ENCODE measurements at regions not wholly inside any gene's neighbourhood (a gene's known extent, or its start where the extent isn't known, plus 50 kb on each side); places are given as distances from the start of the nearest gene placed in this dataset.

DNA sequence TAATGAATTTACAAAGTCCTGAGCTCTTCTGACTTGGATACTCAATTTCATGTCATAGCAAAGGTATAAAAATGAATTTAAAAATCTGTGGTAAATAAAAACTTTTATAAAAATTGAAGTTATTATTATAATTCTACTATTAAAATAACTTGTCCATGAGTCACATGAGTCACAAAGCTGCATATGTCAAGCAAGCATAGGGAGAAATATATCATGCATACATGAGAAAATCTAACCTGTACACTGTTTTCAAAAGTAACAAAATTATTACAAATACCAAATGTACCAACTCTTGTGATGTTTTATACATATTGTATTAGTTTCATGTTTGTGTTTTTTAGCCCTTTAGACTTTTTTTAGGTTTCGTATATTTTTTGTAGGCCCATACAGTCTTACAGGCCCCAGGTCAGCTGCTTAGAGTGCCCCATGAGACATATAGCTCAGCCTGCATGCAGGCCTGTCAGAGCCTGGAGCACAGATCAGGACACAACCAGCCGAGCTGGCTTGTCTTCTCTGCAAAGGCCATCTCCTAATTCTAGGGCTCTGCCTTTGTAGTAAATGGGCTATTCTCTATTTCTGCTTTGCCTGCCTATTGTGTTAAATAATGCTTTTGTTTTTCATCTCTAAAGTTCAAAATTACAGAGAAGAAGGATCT is 818.7 kb upstream of the TENM3 start:
- DNase-seq = no peak

DNA sequence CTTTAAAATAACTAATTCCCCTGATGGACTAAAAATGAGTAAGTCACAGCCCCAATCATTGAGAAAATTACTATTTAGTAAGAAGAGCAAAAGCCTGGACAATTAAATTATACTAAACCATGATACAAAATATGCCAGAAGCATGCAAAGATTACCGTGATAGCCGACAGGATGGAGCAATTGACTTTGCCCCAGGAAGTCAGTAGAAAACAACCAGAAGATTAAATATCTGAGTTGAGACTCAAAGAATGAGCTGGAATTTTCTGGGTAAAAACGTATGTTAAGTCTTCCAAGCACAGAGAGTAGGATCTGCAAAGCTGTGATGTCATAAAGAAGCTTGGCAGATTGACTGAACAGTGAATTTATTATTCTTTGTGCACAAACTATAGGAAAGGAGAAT is 816.1 kb upstream of the TENM3 start:
- DNase-seq = no peak

DNA sequence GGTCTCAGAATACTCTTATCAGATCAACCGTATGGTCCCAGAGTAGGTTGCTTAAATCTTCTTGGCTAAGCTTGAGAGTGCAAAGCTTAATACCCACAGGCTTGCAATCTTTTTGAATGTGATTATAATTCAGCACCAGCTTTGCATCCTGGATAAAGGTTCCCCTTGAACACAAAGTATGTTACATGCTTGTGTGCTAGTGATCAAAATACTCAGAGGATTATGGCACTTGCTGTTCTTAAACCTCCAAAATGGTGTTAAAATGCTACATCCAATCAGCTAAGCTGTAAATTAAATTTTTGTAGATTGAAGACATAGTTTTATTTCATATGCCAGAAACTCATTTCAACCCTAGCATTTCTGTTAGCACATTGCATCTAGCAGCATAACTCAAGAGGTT is 812.2 kb upstream of the TENM3 start:
- no peak for DNase-seq

DNA sequence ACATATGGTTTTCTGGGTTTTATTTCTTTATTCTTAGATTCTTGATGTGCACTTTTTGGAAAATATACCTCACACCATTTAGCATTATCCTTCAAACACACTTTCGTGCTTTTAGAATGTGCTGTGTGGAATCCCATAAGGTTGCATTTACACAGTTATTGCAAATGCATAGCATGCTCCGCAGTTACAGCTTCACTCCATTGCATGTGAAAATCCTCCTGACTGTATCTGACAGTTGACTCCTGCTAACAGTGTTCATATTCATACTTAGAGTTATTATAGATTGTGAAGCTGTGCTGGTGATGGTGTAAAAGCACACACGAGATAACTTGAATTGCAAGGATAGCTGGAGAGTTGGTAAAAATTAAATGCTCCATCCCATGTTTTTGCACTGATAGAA is 811.5 kb upstream of the TENM3 start:
- DNase-seq = no peak

DNA sequence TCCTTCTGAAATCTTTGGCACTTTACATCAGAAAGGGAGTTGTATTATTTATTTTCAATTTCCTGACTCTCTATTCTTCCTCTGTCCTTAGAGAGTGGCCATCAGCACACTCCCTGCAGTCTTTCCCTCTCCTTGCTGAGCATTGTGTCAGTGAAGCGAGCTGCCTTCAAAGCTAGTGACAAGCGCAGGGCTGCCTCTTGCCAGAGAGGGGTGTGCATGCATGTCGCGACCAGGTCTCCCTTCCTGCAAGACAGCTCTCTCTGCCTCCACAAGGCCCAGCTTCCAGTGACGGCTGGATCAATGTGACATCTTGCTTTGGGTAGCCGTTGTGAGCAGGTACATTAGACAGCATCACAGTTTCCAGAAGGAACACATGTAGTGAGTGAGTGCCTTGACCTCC is 810.9 kb upstream of the TENM3 start:
- DNase-seq = no peak

DNA sequence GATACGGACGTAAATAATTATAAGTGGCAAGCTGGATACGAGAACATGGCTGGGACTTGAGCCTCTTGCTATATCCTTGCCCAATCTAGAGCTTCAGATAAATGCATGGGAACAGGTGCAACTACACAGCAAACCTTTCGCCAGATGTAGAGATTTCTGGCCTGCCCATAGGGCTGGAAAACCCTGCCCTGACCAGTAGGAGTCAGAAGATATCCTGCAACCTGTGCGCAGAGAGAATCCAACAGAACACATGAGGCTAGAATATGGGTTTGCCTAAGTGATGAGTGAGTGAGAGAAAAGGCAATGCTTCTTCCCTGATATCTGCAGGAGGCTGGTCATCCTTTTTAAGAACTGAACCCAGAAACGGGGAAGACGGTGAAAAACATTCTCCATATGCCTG is 805.3 kb upstream of the TENM3 start:
- no peak for DNase-seq

DNA sequence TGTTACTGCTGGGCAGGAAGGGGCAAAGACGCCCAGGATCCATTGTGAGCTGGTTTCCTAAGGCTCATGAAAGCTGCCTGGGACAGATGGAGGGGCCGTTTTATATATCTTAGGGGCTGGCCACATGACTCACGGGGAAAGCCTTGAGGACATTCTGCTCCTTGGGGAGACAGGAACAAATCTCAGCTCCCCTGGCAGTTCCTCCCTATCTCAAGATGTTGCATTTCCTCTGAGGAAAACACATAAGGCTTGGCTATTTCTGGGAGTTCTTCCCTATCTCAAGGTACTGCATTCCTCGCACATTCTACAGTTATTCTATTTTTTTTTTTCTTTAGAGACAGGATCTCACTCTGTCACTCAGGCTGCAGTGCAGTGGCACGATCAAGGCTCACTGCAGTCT is 804.6 kb upstream of the TENM3 start:
- no peak for DNase-seq

DNA sequence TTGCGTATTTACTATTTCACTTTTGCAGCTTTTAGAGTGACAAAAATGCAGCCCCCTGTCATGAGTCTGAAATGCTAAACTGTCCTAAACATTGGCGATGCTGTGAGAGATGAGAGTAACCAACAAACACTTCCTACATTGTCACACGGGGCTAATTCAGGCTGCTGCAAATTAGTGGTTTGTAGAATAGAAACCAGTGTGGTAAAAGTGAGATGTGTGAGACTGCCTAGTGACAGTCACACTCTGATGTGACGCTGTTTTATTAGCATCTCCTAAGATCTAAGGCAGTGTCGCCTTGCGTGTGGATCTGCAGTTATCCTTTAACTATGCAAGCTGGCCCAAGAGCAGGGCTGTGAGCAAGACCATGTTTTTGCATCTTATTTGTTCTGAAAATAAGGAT is 800.2 kb upstream of the TENM3 start:
- DNase-seq = no peak

DNA sequence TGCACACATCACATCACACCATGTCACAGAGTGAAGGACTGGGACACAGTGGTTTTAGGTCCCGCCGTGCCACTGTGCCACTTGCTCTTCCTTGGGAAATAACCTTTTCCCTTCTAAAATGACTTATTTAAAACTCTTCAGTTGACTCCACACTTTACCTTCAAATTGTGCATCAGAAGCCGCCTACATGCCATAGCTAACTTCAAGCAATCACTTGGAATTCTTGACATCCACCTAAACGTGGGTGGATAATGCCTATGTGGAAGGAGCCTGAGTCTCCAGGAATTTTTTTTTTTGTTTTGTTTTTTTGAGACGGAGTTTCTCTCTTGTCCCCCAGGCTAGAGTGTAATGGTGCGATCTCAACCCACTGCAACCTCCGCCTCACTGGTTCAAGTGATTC is 777.4 kb upstream of the TENM3 start:
- no peak for DNase-seq

DNA sequence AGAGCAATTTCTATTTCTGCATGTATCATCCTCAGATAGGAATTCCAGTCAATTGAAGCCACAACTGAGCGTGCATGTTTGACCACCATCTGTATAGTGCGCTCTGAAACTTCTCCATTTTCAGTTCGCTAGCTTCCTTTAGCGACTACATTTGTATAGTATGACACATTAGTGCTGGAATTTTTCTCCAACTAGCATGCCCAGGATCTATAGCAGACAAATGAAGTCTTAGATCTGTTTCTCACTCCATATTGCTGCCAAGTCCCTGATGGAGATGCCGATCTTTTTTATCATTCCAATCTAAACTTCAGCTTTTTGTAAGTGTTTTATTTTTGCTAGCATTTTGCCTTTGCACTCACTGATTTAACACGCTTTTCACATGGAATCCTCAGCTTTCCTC is 774.8 kb upstream of the TENM3 start:
- DNase-seq = no peak

DNA sequence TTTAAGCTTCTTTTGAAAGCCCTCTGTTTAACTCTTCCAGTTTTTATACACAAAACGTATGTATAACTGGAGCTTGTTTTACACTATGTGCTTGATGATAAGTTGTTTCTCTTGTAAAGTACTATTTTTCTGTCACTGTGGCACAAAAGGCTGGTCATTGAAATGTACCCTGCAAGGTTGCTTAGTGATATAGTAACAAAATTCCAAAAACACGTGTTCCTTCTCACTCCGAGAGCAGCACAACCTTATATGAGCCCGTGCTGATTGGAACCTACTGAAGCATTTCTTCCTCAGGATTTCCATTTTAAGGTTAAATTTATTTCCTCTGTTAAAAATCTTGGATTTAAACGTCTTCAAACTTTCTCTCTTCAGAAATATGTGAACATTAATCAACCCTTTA is 772.9 kb upstream of the TENM3 start:
- DNase-seq = no peak

DNA sequence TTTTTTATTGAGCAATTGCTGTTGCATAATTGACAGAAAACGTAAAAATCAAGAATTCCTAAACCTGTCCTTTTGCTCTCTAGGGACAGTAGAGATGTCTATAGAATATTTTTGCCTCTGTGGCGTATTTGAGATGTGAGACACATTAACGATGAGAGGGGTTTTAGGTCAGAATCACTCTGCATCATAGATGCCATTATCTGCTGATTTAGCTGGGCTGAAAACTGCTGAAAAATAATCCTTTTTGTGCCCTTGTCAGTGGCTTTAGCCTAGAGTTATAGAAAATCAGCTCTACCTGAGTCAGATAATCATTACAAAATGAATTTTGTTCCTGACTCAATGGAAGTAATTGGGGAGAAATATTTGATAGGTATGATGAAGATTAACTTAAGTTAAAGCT is 767.8 kb upstream of the TENM3 start:
- DNase-seq = no peak

DNA sequence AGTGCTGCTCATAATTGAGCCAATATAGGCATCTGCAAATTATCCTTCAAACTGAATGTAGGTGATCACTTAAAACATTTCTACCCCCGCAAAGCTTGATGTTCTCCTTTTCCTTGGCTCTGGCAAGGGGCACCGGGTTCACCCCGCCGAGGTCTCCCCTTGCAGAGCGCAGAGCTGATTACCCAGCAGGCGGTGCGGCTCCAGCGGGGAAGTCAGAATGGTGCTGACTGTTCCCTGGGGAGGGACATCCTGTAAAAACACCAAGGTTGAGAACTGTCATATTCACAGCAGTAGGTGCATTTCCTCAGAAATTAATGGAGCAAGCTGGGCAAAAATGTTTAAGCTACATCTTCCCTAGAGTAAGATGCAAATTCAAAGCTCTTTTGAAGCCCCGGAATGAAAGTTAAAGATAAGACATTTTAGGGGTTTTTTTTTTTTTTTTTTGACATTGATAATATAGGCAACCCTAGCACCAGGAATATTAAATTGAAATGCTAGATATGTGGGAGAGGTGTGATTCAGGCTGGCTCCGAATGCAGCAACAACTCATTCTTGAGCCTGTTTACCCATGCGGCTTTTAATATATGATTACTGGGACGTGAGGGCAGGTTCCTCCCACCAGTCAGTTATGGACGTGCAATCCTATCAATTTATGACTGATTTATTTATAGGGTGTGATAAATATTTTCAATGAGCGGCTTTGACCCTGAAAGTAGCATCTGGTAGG is 767.3 kb upstream of the TENM3 start:
- DNase-seq = no peak

DNA sequence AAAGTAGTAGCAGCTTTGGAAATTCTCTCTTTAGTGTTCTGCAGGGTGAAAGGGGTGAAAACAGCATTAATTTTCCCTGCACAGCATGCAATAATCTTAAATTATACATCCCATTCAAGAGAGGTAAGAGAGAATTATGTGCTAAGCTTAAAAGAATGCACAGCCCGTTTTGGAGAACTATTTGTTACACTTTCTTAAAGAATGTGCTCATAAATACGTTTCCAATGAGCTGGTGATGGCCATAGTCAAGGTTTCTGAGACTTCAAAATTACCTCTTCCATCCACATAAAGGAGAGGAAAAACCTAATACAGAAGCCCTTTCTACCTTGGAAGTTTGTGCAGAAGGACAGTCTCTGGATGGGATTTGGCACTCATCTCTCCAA is 766.7 kb upstream of the TENM3 start:
- no peak for DNase-seq

DNA sequence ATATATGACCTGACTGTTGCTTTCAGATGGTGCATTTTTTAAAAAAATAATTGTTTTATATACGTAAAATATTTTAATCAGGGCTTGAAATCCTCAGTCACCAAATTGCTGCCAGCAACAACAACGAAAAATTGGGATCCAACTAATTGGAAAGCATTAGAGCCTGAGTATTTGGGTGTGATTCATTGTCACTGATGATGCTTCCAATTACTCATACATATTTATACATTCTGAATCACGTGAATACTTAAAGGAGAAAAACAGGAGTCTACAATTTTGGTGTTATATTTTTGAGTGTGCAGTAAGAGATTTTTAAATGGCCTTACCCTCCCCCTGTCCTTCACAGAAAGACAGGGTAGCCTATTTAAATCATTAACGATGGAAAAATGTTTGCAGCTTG is 765.6 kb upstream of the TENM3 start:
- no peak for DNase-seq

DNA sequence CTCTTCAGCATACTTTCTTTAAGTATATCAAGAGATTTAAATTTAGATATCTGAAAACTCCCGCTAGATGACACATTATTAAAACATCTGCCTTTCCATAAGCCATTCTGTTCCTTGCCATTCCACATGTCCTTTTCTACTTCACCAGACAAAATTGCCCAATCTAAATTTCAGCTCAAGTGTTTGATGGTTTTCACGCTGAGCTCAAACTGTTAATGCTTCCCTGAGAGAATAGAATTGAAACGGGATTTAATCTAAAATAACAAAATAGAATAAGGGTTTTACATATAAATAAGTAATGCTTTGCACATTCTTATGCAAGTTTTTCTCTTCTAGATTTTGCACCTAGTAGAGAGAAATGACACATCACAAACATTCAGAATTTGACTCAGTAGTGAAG is 764.5 kb upstream of the TENM3 start:
- DNase-seq = no peak

DNA sequence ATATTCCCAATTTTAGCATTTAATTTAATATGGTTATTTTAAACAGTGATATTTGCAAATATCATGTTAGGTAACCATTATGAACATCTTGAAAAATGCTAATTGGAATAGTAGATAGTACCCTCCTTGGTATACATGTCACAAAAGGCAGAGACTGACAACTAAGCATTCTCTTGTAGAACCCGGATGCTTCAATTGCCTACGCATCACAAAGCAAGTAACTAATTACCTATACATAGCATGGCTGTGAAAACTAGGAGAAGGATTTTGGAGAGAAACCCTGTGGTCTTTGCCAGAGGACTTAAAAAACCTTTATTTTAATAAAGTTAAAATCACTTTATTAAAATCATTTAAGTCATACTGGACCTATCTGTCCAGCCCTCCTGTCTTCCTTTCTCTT is 764.1 kb upstream of the TENM3 start:
- DNase-seq = no peak

DNA sequence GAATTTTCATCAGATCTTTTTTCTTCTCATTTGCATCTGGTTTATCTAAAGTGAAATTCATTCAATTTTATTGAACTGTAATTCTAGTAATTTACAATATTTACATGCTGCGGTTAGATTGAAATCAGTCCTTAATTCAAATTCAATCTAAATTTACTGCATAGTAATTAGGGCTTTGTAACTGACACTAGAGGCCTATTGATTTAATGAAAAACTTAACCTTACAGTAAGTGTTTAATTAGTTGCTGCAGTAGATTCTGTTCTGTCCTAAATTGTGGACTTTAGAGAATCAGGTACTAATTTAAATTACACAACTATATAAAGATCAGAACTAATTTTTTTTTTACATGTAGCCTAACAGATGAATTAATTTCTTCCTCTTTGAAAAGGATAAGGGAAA is 758.8 kb upstream of the TENM3 start:
- DNase-seq = no peak

DNA sequence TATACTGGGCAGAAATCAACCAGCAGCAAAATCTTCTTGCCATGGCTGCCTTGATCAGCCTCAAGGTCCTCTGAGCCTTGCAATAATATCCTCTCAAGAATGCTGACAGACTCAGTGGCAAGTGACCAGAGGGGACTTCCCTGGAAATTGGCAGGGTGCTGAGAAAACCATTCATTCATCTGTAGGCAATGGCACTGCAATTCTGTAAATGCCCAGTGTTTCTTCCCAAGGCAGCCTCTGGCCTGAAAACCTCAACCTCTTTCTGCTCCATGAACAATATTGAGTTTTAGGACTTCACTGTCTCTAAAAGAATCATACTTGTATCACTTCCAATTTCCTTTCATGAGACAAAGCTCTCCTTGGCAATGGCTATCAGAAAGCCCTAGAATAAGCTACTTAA is 754.3 kb upstream of the TENM3 start:
- no peak for DNase-seq

DNA sequence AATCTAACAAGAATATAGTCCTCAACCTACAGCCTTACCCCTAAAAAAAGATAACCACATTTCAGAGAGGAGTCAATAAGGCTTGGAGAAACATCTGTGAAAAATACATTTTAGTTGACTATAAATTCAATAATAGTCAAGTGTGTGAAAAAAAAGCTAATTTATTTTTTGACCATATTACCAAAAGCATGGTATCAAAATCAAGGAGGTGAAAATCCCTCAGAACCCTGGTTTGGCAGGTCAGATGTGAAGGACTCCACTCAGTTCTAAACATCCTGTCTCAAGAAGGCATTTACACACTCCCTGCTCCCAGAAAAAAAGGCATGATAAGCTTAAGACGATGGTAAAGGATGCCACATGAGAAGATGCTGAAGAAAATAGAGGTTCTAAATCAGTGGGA is 745.1 kb upstream of the TENM3 start:
- no peak for DNase-seq

DNA sequence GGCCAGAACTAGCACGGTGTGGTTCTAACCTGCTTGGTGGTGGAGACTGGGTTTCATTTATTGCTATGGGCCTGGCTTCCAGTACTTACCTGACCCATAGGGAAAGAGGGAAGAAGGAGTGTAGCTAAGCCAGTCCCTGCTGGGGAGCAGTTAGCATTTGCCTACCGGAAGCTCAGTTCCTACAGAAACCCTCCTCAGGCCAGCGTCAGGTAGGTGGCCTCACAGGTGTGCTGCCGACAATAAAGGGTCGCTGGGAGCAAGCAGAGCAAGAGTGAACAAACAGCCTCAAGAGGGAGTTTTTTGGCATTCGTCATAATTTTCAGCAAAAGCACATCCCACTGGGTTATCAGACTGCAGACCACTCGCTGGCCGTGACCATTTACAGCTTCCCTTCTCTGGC is 740.6 kb upstream of the TENM3 start:
- DNase-seq = no peak

DNA sequence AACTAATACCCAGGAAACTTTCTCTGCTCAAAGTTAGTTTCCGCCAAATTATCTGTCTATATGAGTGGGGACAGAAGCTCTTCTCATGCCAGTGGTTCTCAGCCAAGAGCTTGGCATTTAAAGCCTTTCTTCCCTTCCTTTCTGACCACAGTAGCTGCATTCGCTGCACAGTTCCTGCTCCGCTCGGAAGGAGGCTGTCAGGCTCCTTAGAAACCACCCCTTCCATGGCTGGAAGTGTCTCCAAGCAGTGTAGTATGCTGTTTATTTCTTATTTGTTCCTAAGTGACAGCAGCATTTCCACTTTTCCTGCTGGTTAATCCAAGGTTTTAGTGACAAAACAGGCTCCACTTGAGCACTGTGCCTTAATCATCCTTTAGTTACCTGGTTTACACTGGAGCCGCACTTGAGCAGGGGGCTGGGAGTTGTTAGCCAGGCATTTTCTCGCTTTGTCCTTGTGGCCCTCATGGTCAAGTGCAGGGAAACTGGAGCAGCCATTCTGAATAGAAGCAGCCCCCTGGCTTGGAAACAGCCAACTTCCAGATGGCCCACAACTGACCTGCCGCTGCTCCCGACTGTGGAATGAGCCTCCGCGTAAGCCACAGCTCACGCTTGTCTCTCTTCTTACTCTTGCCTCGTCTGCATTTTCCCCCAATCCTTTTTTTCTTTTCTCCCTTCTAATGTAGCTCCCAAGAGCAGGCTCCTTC is 739.4 kb upstream of the TENM3 start:
- no peak for DNase-seq

DNA sequence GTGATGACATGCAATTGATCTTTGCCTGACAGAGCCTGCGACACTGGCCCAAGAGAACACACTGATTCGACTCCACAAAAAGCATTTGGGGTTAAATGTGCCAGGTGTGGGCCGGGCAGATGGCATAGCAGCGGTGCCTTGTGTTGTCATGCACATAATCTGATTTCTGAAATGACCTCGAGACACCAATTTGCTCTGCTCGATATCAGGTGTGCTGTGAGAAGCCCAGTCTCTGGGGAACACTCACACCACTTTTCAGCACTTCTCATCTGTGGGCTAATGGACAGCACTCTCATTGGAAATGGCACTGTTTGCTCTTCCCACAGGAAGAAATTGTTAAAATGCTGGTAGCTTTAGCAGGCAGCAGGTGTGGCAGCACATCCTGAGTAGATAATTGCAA is 738.3 kb upstream of the TENM3 start:
- no peak for DNase-seq

DNA sequence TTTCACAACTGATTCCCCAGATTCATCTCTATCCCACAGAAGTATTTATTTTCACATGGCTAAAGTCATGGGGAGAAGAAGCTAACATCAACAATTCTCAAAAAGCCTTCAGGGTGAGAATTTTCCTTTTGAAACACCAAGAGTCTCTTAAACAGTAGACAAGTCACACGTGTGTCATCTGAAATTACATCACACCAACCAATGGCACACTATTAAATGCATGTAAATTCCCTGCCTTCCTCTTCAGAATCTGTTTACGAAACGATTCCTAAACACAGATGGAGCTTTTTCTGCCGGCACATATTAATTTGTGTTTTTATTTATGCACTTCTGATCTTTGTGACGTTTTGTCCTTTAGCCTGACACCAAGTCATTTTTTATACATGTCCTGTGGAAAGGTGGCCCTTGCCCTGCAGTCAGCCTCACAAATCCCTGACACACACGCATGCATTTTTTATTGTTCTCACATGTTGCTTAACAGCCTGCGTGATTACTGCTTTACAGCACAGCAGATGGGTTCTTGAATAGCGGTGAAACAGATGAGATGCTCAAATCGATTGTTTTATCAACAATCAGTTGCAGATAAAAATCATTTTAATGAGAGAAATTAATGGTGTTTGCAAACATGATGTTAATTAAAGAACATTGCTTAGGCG is 735.9 kb upstream of the TENM3 start:
- no peak for DNase-seq

All from activated CD4-positive, alpha-beta T cell treated with anti-CD3 and anti-CD28 coated beads, Interleukin-2, amount 50 U/mL, for 16 hours (primary cell).